Gastroesophageal sphincter (tissue), 4 donors: ENCODE measurements at regions not wholly inside any gene's neighbourhood (a gene's known extent, or its start where the extent isn't known, plus 50 kb on each side); places are given as distances from the start of the nearest gene placed in this dataset.

Experiments
- ATAC-seq: fragments of 150-250 bp; one replicate; pipeline ENCODE4 v1.9.1; 2016; ENCODE audit warnings: mild to moderate bottlenecking, moderate library complexity
- H3K27ac ChIP-seq, 4 donors: fragments of 200-600 bp; sonication (generic) in 3 of 4; 1 replicate in 3 of 4; 2 replicates in 1 of 4; pipeline ENCODE4 v1.5.1; 2016 to 2019
- H3K27me3 ChIP-seq: fragments of 200-600 bp; sonication (generic); one replicate; pipeline ENCODE4 v1.5.1; 2019
- H3K36me3 ChIP-seq, 2 donors: fragments of 200-600 bp; sonication (generic); one replicate each; pipeline ENCODE4 v1.5.1; 2019; ENCODE audit warnings: control low read depth in 1 of 2
- H3K4me1 ChIP-seq, 3 donors: fragments of 200-600 bp; sonication (generic); 1 replicate in 2 of 3; 2 replicates in 1 of 3; pipeline ENCODE4 v1.5.1; 2016 to 2019; ENCODE audit warnings: control low read depth in 2 of 3
- H3K4me3 ChIP-seq, 2 donors: fragments of 200-600 bp; sonication (generic); one replicate each; pipeline ENCODE4 v1.5.1; 2019; ENCODE audit warnings: mild to moderate bottlenecking in 1 of 2, moderate library complexity in 1 of 2
- H3K9me3 ChIP-seq, 3 donors: fragments of 200-600 bp; sonication (generic); one replicate each; pipeline ENCODE4 v1.5.1; 2017 to 2019; ENCODE audit warnings: control low read depth in 2 of 3
- CTCF ChIP-seq, 4 experiments: fragments of 200-600 bp in 2 of 4; fragments of 450-650 bp in 2 of 4; sonication (generic) in 1 of 4; IDR thresholded peaks; one replicate each; pipeline ENCODE4 v1.5.1; 2017 to 2019; ENCODE audit warnings: antibody characterized with exemption in 4 of 4, mild to moderate bottlenecking in 2 of 4, moderate library complexity in 2 of 4
- EP300 ChIP-seq: sonication (generic); formaldehyde crosslinking; IDR thresholded peaks from one replicate; pipeline ENCODE4 v1.6.1; 2017; ENCODE audit warnings: antibody characterized with exemption, mild to moderate bottlenecking
- POLR2A ChIP-seq, 2 donors: fragments of 450-650 bp; IDR thresholded peaks; one replicate each; pipeline ENCODE4 v1.6.1; 2017; ENCODE audit warnings: antibody characterized with exemption in 2 of 2, mild to moderate bottlenecking in 2 of 2, moderate library complexity in 1 of 2
- POLR2AphosphoS5 ChIP-seq: sonication (generic); formaldehyde crosslinking; IDR thresholded peaks from one replicate; pipeline ENCODE4 v1.6.1; 2017; ENCODE audit warnings: antibody characterized with exemption
- WGBS, 2 donors: methylation state at CpG; one replicate each; pipeline ENCODE4 v1.1.5; 2018; ENCODE audit warnings: low coverage in 1 of 2; 5-methylcytosine and 5-hydroxymethylcytosine counted together

DNA sequence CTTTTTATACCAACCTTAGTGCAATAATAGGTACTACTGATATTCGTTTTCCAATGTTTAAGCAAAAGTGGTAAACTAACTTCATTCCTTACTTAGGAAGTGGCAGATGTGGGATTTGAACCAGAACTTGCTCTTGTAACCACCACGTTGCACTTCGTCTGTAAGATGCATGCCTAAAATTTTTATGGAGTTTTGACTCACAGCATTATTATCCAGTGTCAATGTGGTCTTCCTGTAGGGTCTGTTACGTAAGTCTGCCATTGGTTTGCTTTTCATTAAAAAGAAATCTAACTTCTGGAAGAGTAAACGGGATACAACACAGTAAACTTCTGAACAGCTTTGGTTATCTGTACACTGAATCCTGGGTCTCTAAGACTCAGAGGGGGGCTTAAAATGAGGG is 521.0 kb upstream of the WWC1 start:
- no peaks in the 10 kb centered on the region for H3K4me1 ChIP-seq
- no peak for ATAC-seq
- no peak for TF ChIP-seq CTCF (IDR thresholded peaks at IDR 0.05)
- TF ChIP-seq POLR2AphosphoS5: no peak
- no peak for TF ChIP-seq EP300
- no peak for TF ChIP-seq POLR2A (IDR thresholded peaks at IDR 0.05)
- H3K27me3 ChIP-seq: peaks cover 6% of the 10 kb centered on the region
- H3K9me3 ChIP-seq: no peaks in the 10 kb centered on the region
- 83% methylated on average over 5 of the region's 5 CpGs for WGBS, 2 donors
- H3K27ac ChIP-seq: no peak overlapping the region
- H3K36me3 ChIP-seq: no peaks in the 10 kb centered on the region
- no peak overlapping the region for H3K4me3 ChIP-seq

DNA sequence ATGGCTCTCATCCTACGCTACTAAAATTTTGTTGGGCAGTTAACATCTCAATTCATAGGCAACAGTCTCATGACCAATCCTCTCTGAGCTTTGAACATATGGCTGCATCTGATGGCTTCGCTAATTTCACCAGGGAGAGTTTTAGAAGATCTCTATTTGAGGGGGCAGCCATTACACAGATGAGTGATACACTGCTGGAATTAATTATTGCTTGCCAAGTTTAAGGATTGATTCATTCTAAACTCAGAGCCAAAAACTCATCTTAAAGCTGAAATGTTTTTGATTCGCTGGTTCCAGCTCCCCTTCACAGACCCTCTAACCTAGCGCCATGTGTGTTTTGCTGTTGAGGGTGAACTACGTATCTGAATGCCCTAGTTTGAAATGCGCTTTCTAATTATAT is 519.9 kb upstream of the WWC1 start:
- Histone ChIP-seq H3K4me3 (no peak overlapping the region), H3K9me3 (no peaks in the 10 kb centered on the region), H3K4me1 (no peaks in the 10 kb centered on the region), H3K27me3 (no peaks in the 10 kb centered on the region), H3K27ac (no peak overlapping the region), H3K36me3 (no peaks in the 10 kb centered on the region)
- WGBS, 2 donors: 89 to 97% methylated on average over 6 of the region's 6 CpGs
- TF ChIP-seq CTCF (IDR thresholded peaks at IDR 0.05): no peak
- no peak for TF ChIP-seq EP300
- TF ChIP-seq POLR2A (IDR thresholded peaks at IDR 0.05): no peak
- TF ChIP-seq POLR2AphosphoS5: no peak
- ATAC-seq: no peak

DNA sequence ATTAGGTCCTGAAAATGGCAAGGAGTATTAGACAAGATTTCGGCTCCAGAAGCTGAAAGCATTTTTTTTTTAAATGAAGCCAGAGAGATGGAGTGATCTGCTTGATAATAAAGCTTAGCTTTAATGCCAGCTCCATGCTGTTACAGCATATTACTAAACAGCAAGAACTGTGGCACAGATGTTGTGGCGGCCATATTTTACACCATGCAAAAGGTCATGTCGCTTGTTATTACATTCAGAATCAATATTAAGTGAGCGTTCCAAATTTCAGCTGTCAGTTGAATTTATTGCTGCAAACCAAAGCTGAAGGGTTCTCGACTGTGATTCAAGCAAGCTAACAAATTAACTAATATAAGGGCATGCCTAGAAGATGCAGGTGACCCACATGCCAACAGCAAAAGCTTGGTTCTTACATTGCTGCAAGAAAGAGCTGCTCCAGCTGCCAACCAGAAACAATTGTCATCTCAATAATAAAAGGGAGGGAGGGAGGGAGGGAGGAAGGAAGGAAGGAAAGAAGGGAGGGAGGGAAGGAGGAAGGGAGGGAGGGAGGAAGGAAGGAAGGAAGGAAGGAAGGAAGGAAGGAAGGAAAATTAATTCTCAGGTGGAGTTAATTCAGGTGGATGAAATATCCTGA is 517.7 kb upstream of the WWC1 start:
- no peak for TF ChIP-seq CTCF (IDR thresholded peaks at IDR 0.05)
- TF ChIP-seq EP300: no peak
- no peak for TF ChIP-seq POLR2A (IDR thresholded peaks at IDR 0.05)
- no peak for TF ChIP-seq POLR2AphosphoS5
- no peak for ATAC-seq
- WGBS, 2 donors: 71 to 100% methylated on average over 4 to 5 of the region's 5 CpGs
- no peaks in the 10 kb centered on the region for H3K4me1 ChIP-seq
- no peaks in the 10 kb centered on the region for H3K27me3 ChIP-seq
- no peaks in the 10 kb centered on the region for H3K36me3 ChIP-seq
- no peak overlapping the region for H3K27ac ChIP-seq
- H3K4me3 ChIP-seq: no peak overlapping the region
- no peaks in the 10 kb centered on the region for H3K9me3 ChIP-seq

GRCh38 chr5:167777746-167778145 is 513.7 kb upstream of the WWC1 start:
- no peak for ATAC-seq
- TF ChIP-seq POLR2A (IDR thresholded peaks at IDR 0.05): no peak
- no peaks in the 10 kb centered on the region for H3K27me3 ChIP-seq
- no peaks in the 10 kb centered on the region for H3K4me1 ChIP-seq
- 50% methylated on average over 1 of the region's 1 CpG for WGBS, 2 donors
- no peak overlapping the region for H3K27ac ChIP-seq
- no peaks in the 10 kb centered on the region for H3K9me3 ChIP-seq
- no peaks in the 10 kb centered on the region for H3K36me3 ChIP-seq
- H3K4me3 ChIP-seq: no peak overlapping the region

GRCh38 chr5:167778228-167778627 is 513.2 kb upstream of the WWC1 start:
- no peak overlapping the region for H3K4me3 ChIP-seq
- no peak for ATAC-seq
- H3K27ac ChIP-seq: no peak overlapping the region
- no peaks in the 10 kb centered on the region for H3K4me1 ChIP-seq
- no peaks in the 10 kb centered on the region for H3K9me3 ChIP-seq
- no peaks in the 10 kb centered on the region for H3K36me3 ChIP-seq
- no peaks in the 10 kb centered on the region for H3K27me3 ChIP-seq
- 62 to 84% methylated on average over 2 of the region's 2 CpGs for WGBS, 2 donors
- TF ChIP-seq POLR2A (IDR thresholded peaks at IDR 0.05): no peak
- TF ChIP-seq POLR2AphosphoS5: no peak
- no peak for TF ChIP-seq CTCF (IDR thresholded peaks at IDR 0.05)
- TF ChIP-seq EP300: no peak
